ENCODE measurements at regions not wholly inside any gene's neighbourhood (a gene's known extent, or its start where the extent isn't known, plus 50 kb on each side); places are given as distances from the start of the nearest gene placed in this dataset.
"Not testable (repeated sequence)": the region's sequence is repeated elsewhere in the genome, so short reads cannot be mapped to it uniquely, and the experiment has no call there.

DNA sequence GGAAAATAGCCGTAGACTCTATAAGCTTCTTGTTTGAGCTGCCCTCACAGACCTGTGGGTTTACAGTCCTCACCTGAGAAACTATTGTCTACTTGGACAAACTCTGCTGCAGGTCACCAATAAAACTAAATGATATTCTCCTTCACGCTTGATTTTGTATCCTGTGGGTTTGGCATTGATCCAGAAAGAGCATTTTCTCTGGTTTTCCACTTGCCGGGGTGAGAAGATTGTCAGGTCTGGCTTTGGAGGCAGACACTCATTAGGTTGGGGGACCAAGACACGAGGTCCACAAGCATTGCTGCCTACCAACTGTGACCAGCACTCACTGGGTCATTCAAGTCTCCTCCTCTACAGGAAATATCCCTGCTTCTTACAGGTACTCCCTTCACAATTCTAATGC is 68.5 kb downstream of the CDC14C start:
- Histone ChIP-seq H3K4me3 (ENCODE audit: insufficient read depth, low read depth, low read length) (no peak overlapping the region), H3K27me3 (ENCODE audit: control insufficient read depth, insufficient read depth, low read length, poor library complexity, severe bottlenecking) (no peaks in the 10 kb centered on the region), H3K9me3 (ENCODE audit: control insufficient read depth, low read length) (no peaks in the 10 kb centered on the region), H3K27ac (ENCODE audit: insufficient read depth, low read depth, low read length, poor library complexity, severe bottlenecking) (no peak overlapping the region), H3K4me1 (ENCODE audit: control insufficient read depth, insufficient read depth, low read length) (no peaks in the 10 kb centered on the region), H3K36me3 (ENCODE audit: control insufficient read depth, insufficient read depth, low read length) (no peaks in the 10 kb centered on the region)
- WGBS, 2 experiments, result 92 to 96% methylated on average over 4 of the region's 4 CpGs

- Histone ChIP-seq H3K36me3 (ENCODE audit: control insufficient read depth, insufficient read depth, low read length) (no peaks in the 10 kb centered on the region), H3K9me3 (ENCODE audit: control insufficient read depth, low read length) (no peaks in the 10 kb centered on the region), H3K27ac (ENCODE audit: insufficient read depth, low read depth, low read length, poor library complexity, severe bottlenecking) (no peak overlapping the region), H3K27me3 (ENCODE audit: control insufficient read depth, insufficient read depth, low read length, poor library complexity, severe bottlenecking) (no peaks in the 10 kb centered on the region), H3K4me1 (ENCODE audit: control insufficient read depth, insufficient read depth, low read length) (no peaks in the 10 kb centered on the region), H3K4me3 (ENCODE audit: insufficient read depth, low read depth, low read length) (no peak overlapping the region)
- 3 to 5% methylated on average over 1 of the region's 1 CpG for WGBS, 2 experiments
Measured at GRCh38 chr7:49001610-49002033, 77.3 kb downstream of the CDC14C start.

DNA sequence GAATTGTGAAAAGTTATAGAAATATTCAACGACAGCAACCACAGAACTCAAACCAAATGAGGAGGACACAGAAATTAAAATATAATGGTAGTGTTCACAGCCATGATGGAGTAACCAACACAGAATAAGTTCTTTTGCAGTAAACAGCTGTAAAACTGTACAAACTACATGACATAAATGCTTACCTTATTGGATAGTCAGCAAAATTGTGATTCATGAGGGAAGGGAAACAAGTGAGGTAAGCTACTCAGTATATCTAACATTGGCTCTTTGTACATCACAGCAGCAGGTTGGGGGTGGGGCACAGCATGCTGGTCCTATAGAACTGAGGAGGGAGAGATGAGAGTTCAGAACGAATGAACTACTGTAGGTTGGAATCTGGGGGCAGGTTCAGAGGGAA is 86.4 kb downstream of the CDC14C start:
- H3K4me1 ChIP-seq (ENCODE audit: control insufficient read depth, insufficient read depth, low read length), result no peaks in the 10 kb centered on the region
- WGBS, 2 experiments, result 32 to 72% methylated on average over 1 to 2 of the region's 2 CpGs
- H3K27me3 ChIP-seq (ENCODE audit: control insufficient read depth, insufficient read depth, low read length, poor library complexity, severe bottlenecking), result no peaks in the 10 kb centered on the region
- no peaks in the 10 kb centered on the region for H3K9me3 ChIP-seq (ENCODE audit: control insufficient read depth, low read length)
- H3K27ac ChIP-seq (ENCODE audit: insufficient read depth, low read depth, low read length, poor library complexity, severe bottlenecking), result no peak overlapping the region
- H3K4me3 ChIP-seq (ENCODE audit: insufficient read depth, low read depth, low read length), result no peak overlapping the region
- H3K36me3 ChIP-seq (ENCODE audit: control insufficient read depth, insufficient read depth, low read length), result no peaks in the 10 kb centered on the region

GRCh38 chr7:49014870-49015269 is 90.5 kb downstream of the CDC14C start:
- H3K36me3 ChIP-seq (ENCODE audit: control insufficient read depth, insufficient read depth, low read length), result no peaks in the 10 kb centered on the region
- no peaks in the 10 kb centered on the region for H3K4me1 ChIP-seq (ENCODE audit: control insufficient read depth, insufficient read depth, low read length)
- no peaks in the 10 kb centered on the region for H3K9me3 ChIP-seq (ENCODE audit: control insufficient read depth, low read length)
- H3K4me3 ChIP-seq (ENCODE audit: insufficient read depth, low read depth, low read length), result no peak overlapping the region
- no peak overlapping the region for H3K27ac ChIP-seq (ENCODE audit: insufficient read depth, low read depth, low read length, poor library complexity, severe bottlenecking)
- H3K27me3 ChIP-seq (ENCODE audit: control insufficient read depth, insufficient read depth, low read length, poor library complexity, severe bottlenecking), result no peaks in the 10 kb centered on the region
- 87 to 89% methylated on average over 4 of the region's 4 CpGs for WGBS, 2 experiments

DNA sequence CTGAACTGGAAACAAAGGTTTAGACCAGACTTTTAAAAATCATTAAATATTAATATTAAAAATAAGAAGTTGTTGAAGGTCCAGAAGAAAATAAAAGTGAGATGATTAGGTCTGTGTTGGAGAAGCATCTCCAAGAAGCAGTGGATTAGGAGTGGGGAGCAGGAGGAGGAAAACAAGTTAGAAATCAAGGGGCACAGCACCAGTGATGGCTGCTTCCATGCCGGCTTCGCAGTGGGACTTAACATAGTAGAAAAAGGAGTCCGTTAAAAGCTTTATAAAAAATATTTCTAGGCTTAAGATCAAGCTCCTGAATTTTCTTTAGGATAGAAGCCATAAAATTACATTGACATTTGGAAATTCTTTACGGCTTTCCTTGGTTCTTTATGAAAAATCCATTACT is 95.8 kb downstream of the CDC14C start:
- 92 to 96% methylated on average over 4 of the region's 4 CpGs for WGBS, 2 experiments
- Histone ChIP-seq H3K4me3 (ENCODE audit: insufficient read depth, low read depth, low read length) (no peak overlapping the region), H3K36me3 (ENCODE audit: control insufficient read depth, insufficient read depth, low read length) (no peaks in the 10 kb centered on the region), H3K27ac (ENCODE audit: insufficient read depth, low read depth, low read length, poor library complexity, severe bottlenecking) (no peak overlapping the region), H3K9me3 (ENCODE audit: control insufficient read depth, low read length) (no peaks in the 10 kb centered on the region), H3K4me1 (ENCODE audit: control insufficient read depth, insufficient read depth, low read length) (no peaks in the 10 kb centered on the region), H3K27me3 (ENCODE audit: control insufficient read depth, insufficient read depth, low read length, poor library complexity, severe bottlenecking) (no peaks in the 10 kb centered on the region)

DNA sequence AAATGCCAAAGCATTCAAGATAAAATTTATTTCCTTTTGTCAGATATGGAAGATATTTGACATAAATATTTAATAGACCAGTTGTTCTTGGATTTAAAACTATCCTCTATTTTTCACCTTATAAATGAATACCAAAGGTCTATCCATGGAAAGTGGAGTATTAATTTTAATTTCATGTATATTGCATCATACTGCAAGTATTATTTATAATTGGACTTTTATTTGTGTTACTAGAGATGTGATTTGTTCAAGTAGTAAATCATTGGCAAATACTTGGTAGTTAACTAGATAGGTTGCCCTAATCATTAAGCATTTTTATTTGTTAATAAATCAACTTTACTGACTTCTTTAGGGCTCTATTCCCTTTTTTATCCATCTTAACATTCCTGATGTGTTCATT is 98.1 kb downstream of the CDC14C start:
- H3K4me3 ChIP-seq (ENCODE audit: insufficient read depth, low read depth, low read length), result no peak overlapping the region
- no peaks in the 10 kb centered on the region for H3K27me3 ChIP-seq (ENCODE audit: control insufficient read depth, insufficient read depth, low read length, poor library complexity, severe bottlenecking)
- H3K9me3 ChIP-seq (ENCODE audit: control insufficient read depth, low read length), result no peaks in the 10 kb centered on the region
- H3K4me1 ChIP-seq (ENCODE audit: control insufficient read depth, insufficient read depth, low read length), result no peaks in the 10 kb centered on the region
- no peaks in the 10 kb centered on the region for H3K36me3 ChIP-seq (ENCODE audit: control insufficient read depth, insufficient read depth, low read length)
- no peak overlapping the region for H3K27ac ChIP-seq (ENCODE audit: insufficient read depth, low read depth, low read length, poor library complexity, severe bottlenecking)

- no peak overlapping the region for H3K4me3 ChIP-seq (ENCODE audit: insufficient read depth, low read depth, low read length)
- peak overlapping the region; percentile 68 for H3K27ac ChIP-seq (ENCODE audit: insufficient read depth, low read depth, low read length, poor library complexity, severe bottlenecking)
- H3K36me3 ChIP-seq (ENCODE audit: control insufficient read depth, insufficient read depth, low read length), result no peaks in the 10 kb centered on the region
- H3K4me1 ChIP-seq (ENCODE audit: control insufficient read depth, insufficient read depth, low read length), result no peaks in the 10 kb centered on the region
- 43% methylated on average over 9 of the region's 9 CpGs for WGBS, 2 experiments
- no peaks in the 10 kb centered on the region for H3K27me3 ChIP-seq (ENCODE audit: control insufficient read depth, insufficient read depth, low read length, poor library complexity, severe bottlenecking)
- no peaks in the 10 kb centered on the region for H3K9me3 ChIP-seq (ENCODE audit: control insufficient read depth, low read length)
Measured at GRCh38 chr7:49023345-49024328, 99.3 kb downstream of the CDC14C start.

GRCh38 chr7:49030221-49030620 is 105.9 kb downstream of the CDC14C start:
- H3K4me3 ChIP-seq (ENCODE audit: insufficient read depth, low read depth, low read length), result no peak overlapping the region
- no peaks in the 10 kb centered on the region for H3K36me3 ChIP-seq (ENCODE audit: control insufficient read depth, insufficient read depth, low read length)
- WGBS, 2 experiments, result 88 to 99% methylated on average over 1 to 2 of the region's 2 CpGs
- no peaks in the 10 kb centered on the region for H3K27me3 ChIP-seq (ENCODE audit: control insufficient read depth, insufficient read depth, low read length, poor library complexity, severe bottlenecking)
- H3K27ac ChIP-seq (ENCODE audit: insufficient read depth, low read depth, low read length, poor library complexity, severe bottlenecking), result no peak overlapping the region
- no peaks in the 10 kb centered on the region for H3K9me3 ChIP-seq (ENCODE audit: control insufficient read depth, low read length)
- no peaks in the 10 kb centered on the region for H3K4me1 ChIP-seq (ENCODE audit: control insufficient read depth, insufficient read depth, low read length)

- WGBS, 2 experiments, result 79 to 82% methylated on average over 1 of the region's 2 CpGs
- H3K9me3 ChIP-seq (ENCODE audit: control insufficient read depth, low read length); H3K27ac ChIP-seq (ENCODE audit: insufficient read depth, low read depth, low read length, poor library complexity, severe bottlenecking); H3K4me3 ChIP-seq (ENCODE audit: insufficient read depth, low read depth, low read length); H3K27me3 ChIP-seq (ENCODE audit: control insufficient read depth, insufficient read depth, low read length, poor library complexity, severe bottlenecking); H3K36me3 ChIP-seq (ENCODE audit: control insufficient read depth, insufficient read depth, low read length): not testable (repeated sequence)
- H3K4me1 ChIP-seq (ENCODE audit: control insufficient read depth, insufficient read depth, low read length), result peaks cover 12% of the 10 kb centered on the region
Measured at GRCh38 chr7:49033140-49033539, 108.8 kb downstream of the CDC14C start.

DNA sequence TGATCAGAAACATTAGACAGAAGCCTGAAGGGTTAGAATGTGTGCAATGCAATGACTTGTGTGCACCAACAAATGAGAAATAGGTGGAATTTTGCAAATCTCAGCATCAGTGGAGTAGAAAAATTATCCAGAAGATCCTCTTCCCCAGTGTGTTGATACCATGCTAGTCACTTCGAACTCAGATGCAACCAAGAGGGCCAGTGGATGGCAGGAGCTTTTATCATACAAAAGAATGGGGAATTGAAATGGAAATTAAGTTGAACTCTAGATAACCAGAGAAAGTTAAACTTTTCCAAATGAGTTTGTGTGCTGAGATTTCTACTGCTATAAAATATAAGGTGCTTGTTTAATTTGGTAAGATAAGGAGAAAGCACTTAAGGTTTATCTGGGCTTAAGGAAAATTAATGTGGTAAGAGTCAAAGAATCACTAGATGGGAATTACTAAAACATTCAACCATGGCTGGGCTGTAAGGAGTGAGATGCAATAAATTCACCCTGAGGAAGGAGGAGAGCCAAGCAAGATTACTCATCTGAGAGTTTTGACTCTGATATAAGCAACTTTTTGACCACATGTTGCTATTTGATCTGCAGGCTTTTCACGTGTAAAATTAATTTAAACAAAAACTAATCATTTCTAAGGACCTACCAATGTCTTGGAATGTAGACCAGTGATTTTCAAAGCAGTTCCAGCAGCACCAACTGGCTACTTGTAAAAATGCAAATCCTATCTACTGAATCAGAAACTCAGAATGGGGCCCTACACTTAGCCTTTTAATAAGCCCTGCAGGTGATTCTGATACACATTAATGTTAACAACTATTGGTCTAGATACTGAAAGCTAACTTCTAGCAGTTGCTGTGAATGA is 113.2 kb downstream of the CDC14C start:
- Histone ChIP-seq H3K27ac (ENCODE audit: insufficient read depth, low read depth, low read length, poor library complexity, severe bottlenecking) (no peak overlapping the region), H3K36me3 (ENCODE audit: control insufficient read depth, insufficient read depth, low read length) (no peaks in the 10 kb centered on the region), H3K27me3 (ENCODE audit: control insufficient read depth, insufficient read depth, low read length, poor library complexity, severe bottlenecking) (no peaks in the 10 kb centered on the region), H3K9me3 (ENCODE audit: control insufficient read depth, low read length) (no peaks in the 10 kb centered on the region), H3K4me1 (ENCODE audit: control insufficient read depth, insufficient read depth, low read length) (peaks cover 12% of the 10 kb centered on the region), H3K4me3 (ENCODE audit: insufficient read depth, low read depth, low read length) (no peak overlapping the region)
- WGBS, 2 experiments, result 4 to 9% methylated on average over 2 of the region's 2 CpGs
